ENCODE measurements at regions not wholly inside any gene's neighbourhood (a gene's known extent, or its start where the extent isn't known, plus 50 kb on each side); places are given as distances from the start of the nearest gene placed in this dataset.
"Not testable (repeated sequence)": the region's sequence is repeated elsewhere in the genome, so short reads cannot be mapped to it uniquely, and the experiment has no call there.

DNA sequence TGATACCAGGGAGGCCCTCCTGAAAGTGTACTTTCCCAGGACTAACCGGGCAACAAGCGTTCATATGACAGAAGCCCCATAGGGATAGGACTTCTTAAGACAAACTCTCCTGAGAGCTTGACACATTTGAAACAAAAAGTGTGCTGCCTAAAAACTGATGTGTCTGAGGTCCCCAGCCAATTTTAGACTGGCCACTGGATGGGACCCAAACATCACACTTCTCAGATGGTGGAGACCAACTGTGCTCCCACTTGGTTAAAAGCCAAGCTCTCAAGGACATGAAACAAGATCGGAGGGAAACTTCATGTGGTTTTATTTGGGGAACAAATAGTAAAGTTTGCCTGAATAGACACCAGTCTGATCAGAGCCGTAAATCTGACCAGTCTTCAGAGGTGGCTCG, 113.5 kb upstream of the ACBD5 start:
- not testable (repeated sequence) for H3K27ac Mint-ChIP-seq; H3K9me3 Mint-ChIP-seq; H3K79me2 ChIP-seq (ENCODE audit: insufficient read depth, low read length); H3T11ph ChIP-seq (ENCODE audit: low read length); H4K20me1 ChIP-seq (ENCODE audit: control insufficient read depth, insufficient read depth, insufficient read length); H4K5ac ChIP-seq (ENCODE audit: insufficient read length, low read depth, low read length); H3K27me3 ChIP-seq (ENCODE audit: insufficient read depth, low read length); H2BK20ac ChIP-seq (ENCODE audit: low read depth, low read length, poor library complexity, severe bottlenecking); DNase-seq; H2BK15ac ChIP-seq (ENCODE audit: low read depth, low read length); H3K27ac ChIP-seq (ENCODE audit: insufficient read length, low read depth, low read length); H2AK5ac ChIP-seq (ENCODE audit: insufficient read length, low read length); H3K18ac ChIP-seq (ENCODE audit: insufficient read length, low read depth, low read length); H3K14ac ChIP-seq (ENCODE audit: insufficient read depth, low read length); H3K4me2 ChIP-seq (ENCODE audit: insufficient read depth, insufficient read length, low read length); H3K23ac ChIP-seq (ENCODE audit: insufficient read length, low read depth, low read length); H3K9ac ChIP-seq (ENCODE audit: extremely low read depth, insufficient read length, low read length); H3K23me2 ChIP-seq (ENCODE audit: insufficient read length, low read depth, low read length, poor library complexity, severe bottlenecking); H2BK12ac ChIP-seq (ENCODE audit: insufficient read length, low read depth, low read length); H3K4ac ChIP-seq (ENCODE audit: low read depth, low read length); H4K91ac ChIP-seq (ENCODE audit: insufficient read length, low read depth, low read length); H3K9me3 ChIP-seq (ENCODE audit: control insufficient read depth, low read depth, low read length); H3K56ac ChIP-seq (ENCODE audit: insufficient read length, low read depth, low read length); H3K27me3 Mint-ChIP-seq (ENCODE audit: low read depth); H3K79me1 ChIP-seq (ENCODE audit: insufficient read depth, low read depth, low read length, poor library complexity, severe bottlenecking); H3K4me1 ChIP-seq (ENCODE audit: insufficient read depth, low read length); H3K36me3 Mint-ChIP-seq (ENCODE audit: insufficient read depth in 1 of 3, low read depth in 3 of 3); H2AFZ ChIP-seq (ENCODE audit: low read length); H2BK5ac ChIP-seq (ENCODE audit: insufficient read length, low read length); H2BK120ac ChIP-seq (ENCODE audit: low read depth, low read length, poor library complexity, severe bottlenecking); H4K8ac ChIP-seq (replicated peaks; ENCODE audit: insufficient read length, low read depth, low read length); H3K4me3 Mint-ChIP-seq
- no CpG with 5 or more reads among the region's 5 CpGs for WGBS (ENCODE audit: extremely low coverage, insufficient read length, low lambda C conversion rate)
- H3K4me1 Mint-ChIP-seq = peaks cover 15 to 16% of the 10 kb centered on the region in 2 experiments
